ENCODE measurements at regions not wholly inside any gene's neighbourhood (a gene's known extent, or its start where the extent isn't known, plus 50 kb on each side); places are given as distances from the start of the nearest gene placed in this dataset.

- no peak for DNase-seq
Measured at GRCh38 chr12:67504026-67504425, 144.5 kb upstream of the DYRK2 start.

GRCh38 chr12:67506739-67507138 lies 141.8 kb upstream of the DYRK2 start:
- no peak for DNase-seq

- no peak for DNase-seq
Measured at GRCh38 chr12:67508830-67509229, 139.7 kb upstream of the DYRK2 start.

- DNase-seq: no peak
Measured at GRCh38 chr12:67509666-67510386, 138.7 kb upstream of the DYRK2 start.

- DNase-seq: no peak
Measured at GRCh38 chr12:67512061-67512460, 136.5 kb upstream of the DYRK2 start.

- no peak for DNase-seq
Measured at GRCh38 chr12:67514502-67514901, 134.0 kb upstream of the DYRK2 start.

GRCh38 chr12:67515679-67516340 lies 132.7 kb upstream of the DYRK2 start:
- DNase-seq: no peak

GRCh38 chr12:67517181-67517887 lies 131.2 kb upstream of the DYRK2 start:
- DNase-seq: no peak

GRCh38 chr12:67519484-67520433 lies 128.8 kb upstream of the DYRK2 start:
- no peak for DNase-seq

- no peak for DNase-seq
Measured at GRCh38 chr12:67520606-67521005, 127.9 kb upstream of the DYRK2 start.

GRCh38 chr12:67522222-67522621 lies 126.3 kb upstream of the DYRK2 start:
- no peak for DNase-seq

GRCh38 chr12:67523538-67523937 lies 125.0 kb upstream of the DYRK2 start:
- DNase-seq: no peak

- no peak for DNase-seq
Measured at GRCh38 chr12:67524861-67525616, 123.5 kb upstream of the DYRK2 start.

- no peak for DNase-seq
Measured at GRCh38 chr12:67525617-67525884, 123.0 kb upstream of the DYRK2 start.

GRCh38 chr12:67526129-67526528 lies 122.4 kb upstream of the DYRK2 start:
- no peak for DNase-seq

GRCh38 chr12:67531051-67531450 lies 117.5 kb upstream of the DYRK2 start:
- DNase-seq: no peak

- DNase-seq: no peak
Measured at GRCh38 chr12:67531501-67531900, 117.0 kb upstream of the DYRK2 start.

GRCh38 chr12:67533159-67533558 lies 115.4 kb upstream of the DYRK2 start:
- DNase-seq: no peak

- DNase-seq: no peak
Measured at GRCh38 chr12:67534046-67534445, 114.5 kb upstream of the DYRK2 start.

- no peak for DNase-seq
Measured at GRCh38 chr12:67534681-67535080, 113.9 kb upstream of the DYRK2 start.

- DNase-seq: no peak
Measured at GRCh38 chr12:67535176-67535575, 113.4 kb upstream of the DYRK2 start.

- DNase-seq: no peak
Measured at GRCh38 chr12:67535971-67536370, 112.6 kb upstream of the DYRK2 start.

Data from stimulated activated CD4-positive, alpha-beta T cell treated with anti-CD3 and anti-CD28 coated beads, Interleukin-12 subunit alpha, Interleukin-12 subunit beta, amount 100 ng/mL, for 4 hours (primary cell).